ENCODE measurements at regions not wholly inside any gene's neighbourhood (a gene's known extent, or its start where the extent isn't known, plus 50 kb on each side); places are given as distances from the start of the nearest gene placed in this dataset.
A peak's percentile ranks its signal among the peaks of the same experiment; 100 is the strongest.

DNA sequence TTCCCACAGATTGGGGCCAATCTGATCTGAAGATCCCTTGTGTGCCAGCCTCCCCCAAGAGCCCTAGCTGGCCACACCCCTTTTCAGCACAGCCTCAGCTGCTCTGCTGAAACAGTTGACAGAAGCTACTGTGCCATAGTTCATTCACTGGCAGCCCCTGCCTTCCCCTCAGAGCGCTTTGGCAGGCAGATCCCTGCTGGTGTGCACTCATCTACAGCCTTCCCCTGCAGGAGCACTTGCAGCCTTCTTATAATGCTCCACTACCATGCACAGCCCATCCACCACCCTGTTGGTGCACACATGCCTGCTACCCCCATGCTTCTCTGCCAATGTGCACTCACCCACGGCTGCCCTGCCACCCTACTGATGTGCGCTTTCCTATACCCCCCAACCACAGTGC is 471.3 kb downstream of the MTRR start:
- H3K4me1 ChIP-seq (ENCODE audit: control insufficient read depth, low read length): no peaks in the 10 kb centered on the region
- no peaks in the 10 kb centered on the region for H3K36me3 ChIP-seq (ENCODE audit: control insufficient read depth, low read length)
- H3K79me2 ChIP-seq (ENCODE audit: control insufficient read depth, low read length): no peaks in the 10 kb centered on the region
- no peaks in the 10 kb centered on the region for H3F3A ChIP-seq (ENCODE audit: control insufficient read depth, insufficient read depth)
- TF ChIP-seq, protein P1, sequence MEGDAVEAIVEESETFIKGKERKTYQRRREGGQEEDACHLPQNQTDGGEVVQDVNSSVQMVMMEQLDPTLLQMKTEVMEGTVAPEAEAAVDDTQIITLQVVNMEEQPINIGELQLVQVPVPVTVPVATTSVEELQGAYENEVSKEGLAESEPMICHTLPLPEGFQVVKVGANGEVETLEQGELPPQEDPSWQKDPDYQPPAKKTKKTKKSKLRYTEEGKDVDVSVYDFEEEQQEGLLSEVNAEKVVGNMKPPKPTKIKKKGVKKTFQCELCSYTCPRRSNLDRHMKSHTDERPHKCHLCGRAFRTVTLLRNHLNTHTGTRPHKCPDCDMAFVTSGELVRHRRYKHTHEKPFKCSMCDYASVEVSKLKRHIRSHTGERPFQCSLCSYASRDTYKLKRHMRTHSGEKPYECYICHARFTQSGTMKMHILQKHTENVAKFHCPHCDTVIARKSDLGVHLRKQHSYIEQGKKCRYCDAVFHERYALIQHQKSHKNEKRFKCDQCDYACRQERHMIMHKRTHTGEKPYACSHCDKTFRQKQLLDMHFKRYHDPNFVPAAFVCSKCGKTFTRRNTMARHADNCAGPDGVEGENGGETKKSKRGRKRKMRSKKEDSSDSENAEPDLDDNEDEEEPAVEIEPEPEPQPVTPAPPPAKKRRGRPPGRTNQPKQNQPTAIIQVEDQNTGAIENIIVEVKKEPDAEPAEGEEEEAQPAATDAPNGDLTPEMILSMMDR (IDR thresholded peaks at IDR 0.05; ENCODE audit: low read depth, low read length, poor library complexity, severe bottlenecking): no peak
- no peak for TF ChIP-seq EZH2phosphoT487 (IDR thresholded peaks at IDR 0.05; ENCODE audit: borderline replicate concordance, low read length)
- H3K27ac ChIP-seq (ENCODE audit: low read depth, low read length): no peak overlapping the region
- no peaks in the 10 kb centered on the region for H3K9me3 ChIP-seq (ENCODE audit: control insufficient read depth, insufficient read depth, low read length)
- no peaks in the 10 kb centered on the region for H3K27me3 ChIP-seq (ENCODE audit: control insufficient read depth, low read length)
- H4K20me1 ChIP-seq (ENCODE audit: control insufficient read depth, insufficient read depth, low read depth, low read length): no peaks in the 10 kb centered on the region
- no peak overlapping the region for H3K4me2 ChIP-seq (ENCODE audit: low read length)
- H3K9me2 ChIP-seq (replicated peaks; ENCODE audit: control insufficient read depth, low read length): no peaks in the 10 kb centered on the region
- H3K4me3 ChIP-seq (ENCODE audit: low read length): no peak overlapping the region

DNA sequence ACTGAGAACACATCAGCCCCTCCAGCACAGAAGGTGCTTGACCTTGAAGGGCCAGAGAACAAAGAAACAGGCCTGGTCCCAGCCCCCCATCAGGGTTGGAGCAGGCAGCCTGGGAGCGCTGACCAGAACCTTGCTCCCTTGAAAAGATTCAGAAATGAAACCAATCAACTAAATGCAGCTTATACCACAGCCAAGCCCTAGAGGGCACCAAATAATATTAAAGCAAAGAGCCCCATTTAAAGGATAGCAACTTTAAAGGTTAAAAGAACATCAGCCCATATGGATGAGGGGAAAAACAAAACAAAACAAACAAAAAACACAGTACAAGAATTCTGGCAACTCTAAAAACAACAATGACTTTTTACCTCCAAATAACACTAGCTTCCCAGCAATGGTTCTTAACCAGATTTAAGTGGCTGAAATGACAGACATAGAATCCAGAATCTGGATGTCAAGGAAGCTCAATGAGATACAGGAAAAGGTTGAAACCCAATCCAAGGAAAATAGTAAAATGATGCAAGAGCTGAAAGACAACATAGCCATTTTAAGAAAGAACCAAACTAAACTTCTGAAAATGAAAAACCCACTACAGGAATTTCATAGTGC is 471.9 kb downstream of the MTRR start:
- Histone ChIP-seq H3K79me2 (ENCODE audit: control insufficient read depth, low read length) (no peaks in the 10 kb centered on the region), H3K4me2 (ENCODE audit: low read length) (no peak overlapping the region), H4K20me1 (ENCODE audit: control insufficient read depth, insufficient read depth, low read depth, low read length) (no peaks in the 10 kb centered on the region), H3K4me3 (ENCODE audit: low read length) (no peak overlapping the region), H3K9me2 (replicated peaks; ENCODE audit: control insufficient read depth, low read length) (no peaks in the 10 kb centered on the region), H3K9me3 (ENCODE audit: control insufficient read depth, insufficient read depth, low read length) (no peaks in the 10 kb centered on the region), H3K4me1 (ENCODE audit: control insufficient read depth, low read length) (no peaks in the 10 kb centered on the region), H3F3A (ENCODE audit: control insufficient read depth, insufficient read depth) (no peaks in the 10 kb centered on the region), H3K27me3 (ENCODE audit: control insufficient read depth, low read length) (no peaks in the 10 kb centered on the region), H3K27ac (ENCODE audit: low read depth, low read length) (no peak overlapping the region), H3K36me3 (ENCODE audit: control insufficient read depth, low read length) (no peaks in the 10 kb centered on the region)
- no peak for TF ChIP-seq EZH2phosphoT487 (IDR thresholded peaks at IDR 0.05; ENCODE audit: borderline replicate concordance, low read length)
- TF ChIP-seq, protein P1 (IDR thresholded peaks at IDR 0.05; ENCODE audit: low read depth, low read length, poor library complexity, severe bottlenecking): peak; percentile 49

DNA sequence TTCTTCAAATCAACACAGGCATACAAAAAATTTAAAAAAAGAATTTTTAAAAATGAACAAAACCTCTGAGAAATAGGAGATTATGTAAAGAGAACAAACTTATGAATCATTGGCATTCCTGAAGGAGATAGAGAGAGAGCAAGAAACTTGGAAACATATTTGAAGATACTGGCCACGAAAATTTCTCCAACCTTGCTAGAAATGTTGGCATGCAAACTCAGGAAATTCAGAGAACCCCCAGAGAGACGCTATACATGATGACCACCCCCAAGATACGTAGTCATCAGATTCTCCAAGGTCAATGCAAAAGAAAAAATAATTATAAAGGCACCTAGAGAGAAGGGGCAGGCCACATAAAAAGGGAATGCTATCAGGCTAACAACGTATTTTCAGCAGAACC is 472.5 kb downstream of the MTRR start:
- Histone ChIP-seq H3K36me3 (ENCODE audit: control insufficient read depth, low read length) (no peaks in the 10 kb centered on the region), H3K79me2 (ENCODE audit: control insufficient read depth, low read length) (no peaks in the 10 kb centered on the region), H3K4me2 (ENCODE audit: low read length) (no peak overlapping the region), H3K4me1 (ENCODE audit: control insufficient read depth, low read length) (no peaks in the 10 kb centered on the region), H3K27ac (ENCODE audit: low read depth, low read length) (no peak overlapping the region), H3K27me3 (ENCODE audit: control insufficient read depth, low read length) (no peaks in the 10 kb centered on the region), H4K20me1 (ENCODE audit: control insufficient read depth, insufficient read depth, low read depth, low read length) (no peaks in the 10 kb centered on the region), H3K9me2 (replicated peaks; ENCODE audit: control insufficient read depth, low read length) (no peaks in the 10 kb centered on the region), H3K9me3 (ENCODE audit: control insufficient read depth, insufficient read depth, low read length) (no peaks in the 10 kb centered on the region), H3F3A (ENCODE audit: control insufficient read depth, insufficient read depth) (no peaks in the 10 kb centered on the region), H3K4me3 (ENCODE audit: low read length) (no peak overlapping the region)
- TF ChIP-seq, protein P1 (IDR thresholded peaks at IDR 0.05; ENCODE audit: low read depth, low read length, poor library complexity, severe bottlenecking): no peak
- TF ChIP-seq EZH2phosphoT487 (IDR thresholded peaks at IDR 0.05; ENCODE audit: borderline replicate concordance, low read length): no peak
